HG03175 (cell line): ENCODE measurements at regions not wholly inside any gene's neighbourhood (a gene's known extent, or its start where the extent isn't known, plus 50 kb on each side); places are given as distances from the start of the nearest gene placed in this dataset.
"Not testable (repeated sequence)": the region's sequence is repeated elsewhere in the genome, so short reads cannot be mapped to it uniquely, and the experiment has no call there.

Experiments used
- ATAC-seq: cut with Tn5 transposase; IDR thresholded peaks from one replicate; pipeline ENCODE4 v1.9.1; 2021; ENCODE audit warnings: mild to moderate bottlenecking, moderate library complexity; ENCODE audit not compliant: unreplicated experiment

DNA sequence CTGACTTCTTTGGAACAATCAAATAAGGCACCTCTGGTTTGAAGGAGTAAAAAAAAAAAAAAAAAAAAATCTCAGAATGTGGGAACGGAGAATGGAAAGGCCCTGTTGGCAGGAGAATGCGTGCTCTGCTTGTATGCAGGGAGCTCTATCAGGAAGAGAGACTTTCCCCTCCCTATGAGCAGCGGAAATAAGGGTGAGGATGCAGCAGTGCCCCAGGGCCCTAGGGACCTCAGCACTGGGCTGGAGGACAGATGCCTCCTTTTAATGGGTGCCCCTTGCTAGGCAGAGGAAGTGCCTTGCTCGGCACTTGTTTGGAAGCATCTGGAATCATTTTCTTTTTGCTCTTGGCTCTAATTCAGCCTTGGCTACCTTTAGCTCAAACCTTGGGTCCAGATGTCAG is 283.4 kb upstream of the NBPF12 start:
- ATAC-seq: not testable (repeated sequence)

DNA sequence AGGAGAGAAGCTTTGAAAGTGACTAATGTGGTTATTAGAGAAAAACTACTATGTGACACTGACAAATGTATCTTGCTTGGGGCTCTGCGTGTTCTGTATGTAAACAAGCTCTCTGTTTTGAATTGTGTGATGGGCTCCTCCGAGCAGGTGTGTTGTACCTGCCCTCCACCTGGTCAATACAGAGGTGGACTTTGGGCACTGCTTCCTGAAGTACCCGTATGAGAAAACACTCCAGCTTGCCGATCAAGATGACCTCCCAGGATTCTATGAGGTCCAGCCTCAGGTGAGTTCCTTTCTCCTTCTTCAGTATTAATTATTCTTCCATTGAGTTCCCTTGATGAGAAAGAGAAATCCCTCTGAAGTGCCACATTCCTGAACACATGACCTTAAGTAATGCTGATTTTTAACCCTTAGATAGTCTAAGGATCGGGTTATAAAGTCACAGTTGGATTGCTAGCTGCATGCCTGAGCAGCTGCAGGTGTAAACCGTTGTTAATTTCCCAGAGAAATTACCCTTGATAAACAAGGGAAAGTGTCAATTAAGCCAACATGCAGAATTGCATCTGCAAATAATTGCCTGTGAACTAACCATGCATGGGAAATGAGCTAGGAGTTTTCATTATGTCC is 292.0 kb upstream of the NBPF12 start:
- not testable (repeated sequence) for ATAC-seq

DNA sequence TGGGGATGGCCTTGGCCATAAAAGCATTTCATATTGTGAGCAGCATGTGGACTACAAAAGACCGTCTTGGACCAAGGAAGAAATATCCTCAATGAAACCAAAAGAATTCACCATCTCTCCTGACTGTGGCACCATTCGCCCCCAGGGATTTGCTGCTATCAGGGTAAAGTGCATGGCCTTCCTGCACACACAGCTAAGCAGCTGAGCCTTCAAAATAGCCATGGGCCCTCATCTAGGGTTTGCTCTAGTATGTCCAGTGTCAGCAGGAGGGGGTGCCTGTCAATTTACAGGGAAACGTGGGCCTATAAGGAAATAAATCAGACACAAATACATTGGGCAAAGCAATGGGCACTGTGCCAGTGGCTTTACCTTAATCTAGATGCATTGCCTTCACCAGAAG is 296.6 kb upstream of the NBPF12 start:
- not testable (repeated sequence) for ATAC-seq

DNA sequence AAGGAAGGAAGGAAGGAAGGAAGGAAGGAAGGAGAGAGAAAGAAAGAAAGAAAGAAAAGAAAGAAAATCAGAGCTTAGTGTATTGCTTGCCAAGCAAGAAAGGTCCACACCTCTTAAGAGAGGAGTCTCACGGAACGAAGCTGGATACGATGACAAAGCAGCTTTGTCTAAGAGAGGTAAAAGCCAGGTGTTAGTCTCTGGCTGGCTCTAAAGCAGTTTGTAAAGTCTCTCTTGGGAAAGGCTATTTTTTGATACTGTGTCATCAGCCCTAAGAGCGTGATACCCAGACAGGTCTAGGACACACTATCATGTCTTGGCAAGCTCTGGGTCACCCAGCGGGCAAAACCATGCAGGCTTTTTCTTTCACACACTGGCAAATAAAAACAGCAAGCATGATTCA is 297.5 kb upstream of the NBPF12 start:
- ATAC-seq: not testable (repeated sequence)

- not testable (repeated sequence) for ATAC-seq
Observed at GRCh38 chr1:146630302-146630701, 307.8 kb upstream of the NBPF12 start.

- ATAC-seq: not testable (repeated sequence)
Observed at GRCh38 chr1:146618582-146618981, 319.5 kb upstream of the NBPF12 start.

DNA sequence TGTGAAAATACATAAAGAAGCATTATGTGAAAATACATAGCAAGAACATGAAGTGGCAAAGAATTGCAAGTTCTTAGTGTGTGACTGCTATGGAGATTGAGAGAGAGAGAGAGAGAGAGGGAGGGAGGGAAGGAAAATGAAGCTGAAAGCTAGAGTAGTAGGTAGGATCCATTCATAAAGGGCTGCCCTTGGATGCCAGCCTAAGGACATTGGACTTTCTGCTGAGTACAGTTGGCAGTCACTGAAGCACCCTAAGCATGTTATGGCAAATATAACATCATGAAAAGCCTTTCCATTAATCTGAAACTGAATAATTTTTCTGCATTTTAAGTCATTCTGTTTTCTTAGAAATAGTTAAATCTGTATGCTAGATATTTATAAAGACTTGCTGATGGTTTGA is 333.4 kb upstream of the NBPF12 start:
- ATAC-seq: not testable (repeated sequence)

- ATAC-seq: not testable (repeated sequence)
Observed at GRCh38 chr1:146600720-146601307, 337.3 kb upstream of the NBPF12 start.

GRCh38 chr1:146599906-146600305 is 338.2 kb upstream of the NBPF12 start:
- not testable (repeated sequence) for ATAC-seq

DNA sequence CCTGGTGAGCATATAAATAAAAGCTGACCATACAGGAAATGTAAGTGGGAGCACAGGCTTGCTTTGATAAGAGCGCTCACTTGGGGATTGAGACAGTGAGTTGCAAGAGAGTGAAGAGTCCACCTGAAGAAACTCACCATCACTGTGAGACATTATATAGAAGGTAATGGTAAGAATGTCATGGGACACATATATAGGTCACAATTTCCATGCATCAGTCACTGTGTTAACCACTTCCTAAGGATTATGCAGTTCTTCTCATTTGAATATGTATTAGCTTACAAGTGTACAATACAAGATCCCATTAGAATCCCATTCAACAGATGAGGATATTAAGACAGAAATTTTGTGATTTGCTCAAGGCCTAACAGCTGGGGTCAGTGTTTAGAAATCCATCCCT is 352.4 kb upstream of the NOTCH2NLA start:
- not testable (repeated sequence) for ATAC-seq

- ATAC-seq: not testable (repeated sequence)
Observed at GRCh38 chr1:146567541-146567940, 338.7 kb upstream of the NOTCH2NLA start.

DNA sequence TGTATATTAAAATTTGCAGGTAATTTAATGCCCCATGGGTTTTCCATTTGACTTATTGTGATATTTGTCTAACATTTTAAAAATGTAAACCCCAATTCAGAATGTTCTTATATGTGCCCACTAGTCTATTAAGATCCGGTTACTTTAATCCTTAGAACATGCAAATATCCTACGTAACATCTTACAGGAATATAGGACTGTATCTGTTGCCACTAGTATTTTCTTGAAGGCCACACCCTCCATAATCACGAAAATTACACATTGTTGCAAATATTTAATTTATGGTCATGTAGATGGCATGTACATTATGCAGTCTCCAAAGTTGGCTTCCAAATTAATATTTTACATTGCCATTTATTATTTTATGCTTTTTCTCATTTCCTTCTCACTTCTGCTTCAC is 329.2 kb upstream of the NOTCH2NLA start:
- not testable (repeated sequence) for ATAC-seq

DNA sequence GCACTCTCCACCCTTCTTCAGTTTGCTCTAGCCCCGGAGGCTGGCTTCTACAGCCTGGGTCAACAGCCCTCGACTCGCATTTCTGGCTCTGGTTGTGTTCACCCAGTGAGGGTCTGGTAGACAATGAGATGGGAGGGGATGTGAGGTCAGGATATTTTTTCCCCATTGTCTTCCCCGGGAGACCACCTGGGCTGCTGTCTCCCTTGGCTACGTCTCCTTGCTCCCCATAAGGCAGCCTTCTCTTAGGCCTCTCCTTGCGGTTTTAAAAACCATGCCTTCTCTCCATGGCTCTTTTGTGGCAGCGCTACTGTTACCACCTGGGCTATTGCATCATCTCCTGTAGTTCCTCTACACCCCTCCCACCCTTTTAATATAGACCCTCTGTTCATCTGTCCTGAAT is 327.6 kb upstream of the NOTCH2NLA start:
- ATAC-seq: not testable (repeated sequence)

- not testable (repeated sequence) for ATAC-seq
Observed at GRCh38 chr1:146552414-146552813, 323.6 kb upstream of the NOTCH2NLA start.

GRCh38 chr1:146548684-146549083 is 319.9 kb upstream of the NOTCH2NLA start:
- not testable (repeated sequence) for ATAC-seq

GRCh38 chr1:146546189-146546588 is 317.4 kb upstream of the NOTCH2NLA start:
- ATAC-seq: not testable (repeated sequence)

- not testable (repeated sequence) for ATAC-seq
Observed at GRCh38 chr1:146537775-146538373, 309.1 kb upstream of the NOTCH2NLA start.

- ATAC-seq: not testable (repeated sequence)
Observed at GRCh38 chr1:146536028-146536427, 307.2 kb upstream of the NOTCH2NLA start.

GRCh38 chr1:146535575-146535974 is 306.8 kb upstream of the NOTCH2NLA start:
- not testable (repeated sequence) for ATAC-seq

DNA sequence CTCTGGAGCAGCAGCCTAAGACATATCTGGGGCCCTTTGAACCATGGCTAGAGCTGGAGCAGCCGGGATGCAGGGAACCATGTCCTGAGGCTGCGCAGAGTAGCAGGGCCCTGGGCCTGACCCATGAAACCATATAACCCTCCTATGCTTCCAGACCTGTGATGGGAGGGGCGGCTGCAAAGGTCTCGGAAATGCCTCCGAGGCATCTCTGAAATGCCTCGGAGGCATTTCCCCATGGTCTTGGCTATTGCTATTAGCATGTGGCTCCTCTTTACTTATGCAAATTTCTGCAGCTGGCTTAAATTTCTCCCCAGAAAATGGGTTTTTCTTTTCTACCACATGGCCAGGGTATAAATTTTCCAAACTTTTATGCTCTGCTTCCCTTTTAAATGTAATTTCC is 302.1 kb upstream of the NOTCH2NLA start:
- not testable (repeated sequence) for ATAC-seq

DNA sequence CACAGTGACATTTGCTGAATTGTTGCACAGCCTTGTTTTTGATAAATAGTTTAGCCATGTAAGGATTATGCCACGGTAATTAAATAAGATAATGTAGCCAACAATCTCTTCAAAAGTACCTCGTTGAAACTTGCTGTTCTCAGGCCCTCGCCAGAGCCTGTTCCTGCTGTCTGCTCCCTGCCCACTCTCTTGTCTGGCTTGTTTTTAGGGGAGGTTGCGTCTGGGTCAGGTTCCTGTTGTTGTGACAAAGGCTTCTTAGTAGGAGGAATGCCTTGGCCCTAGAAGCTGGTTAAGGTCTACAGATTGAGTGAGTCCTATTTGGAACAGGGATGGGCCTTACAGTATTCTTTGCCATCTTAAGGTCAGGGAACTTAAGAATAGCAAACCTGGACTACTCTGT is 294.0 kb upstream of the NOTCH2NLA start:
- not testable (repeated sequence) for ATAC-seq

DNA sequence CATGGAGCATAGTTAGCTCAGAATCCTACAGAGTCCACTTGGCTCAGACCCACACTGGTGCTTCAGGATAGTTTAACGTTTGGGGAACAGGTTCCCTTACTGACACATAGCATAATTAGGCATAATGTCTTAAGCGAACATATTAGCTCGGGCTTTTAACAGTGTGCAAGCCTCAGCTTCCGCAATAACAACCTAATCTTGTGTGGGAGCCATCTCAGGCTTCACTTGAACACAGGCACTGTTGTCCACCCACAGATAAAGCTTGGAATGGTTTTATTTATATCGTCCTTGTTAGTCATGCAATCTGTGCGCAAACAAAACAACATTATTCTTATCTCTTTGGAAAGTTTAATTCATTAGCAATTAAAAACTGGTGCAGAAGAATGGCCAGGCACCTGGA is 293.5 kb upstream of the NOTCH2NLA start:
- not testable (repeated sequence) for ATAC-seq
